Right atrium auricular region (tissue), 2 donors: ENCODE measurements at regions not wholly inside any gene's neighbourhood (a gene's known extent, or its start where the extent isn't known, plus 50 kb on each side); places are given as distances from the start of the nearest gene placed in this dataset.

ENCODE experiments used
- DNase-seq: peaks from one replicate; pipeline ENCODE4 v3.0.0-alpha.2; 2019; ENCODE audit warnings: low spot score
- H3K27ac ChIP-seq, 2 donors: fragments of 200-600 bp; sonication (generic); 1 replicate in 1 of 2; 2 replicates in 1 of 2; pipeline ENCODE4 v1.5.1; 2016 to 2019
- H3K27me3 ChIP-seq, 2 donors: fragments of 200-600 bp; sonication (generic); one replicate each; pipeline versions ENCODE4 v1.5.1 to v1.6.0; 2017 to 2019
- H3K36me3 ChIP-seq: fragments of 200-600 bp; sonication (generic); one replicate; pipeline ENCODE4 v1.5.1; 2016
- H3K4me1 ChIP-seq, 2 donors: fragments of 200-600 bp; sonication (generic); one replicate each; pipeline versions ENCODE4 v1.5.1 to v1.6.0; 2017 to 2019
- H3K4me3 ChIP-seq, 2 donors: fragments of 200-600 bp; sonication (generic); 1 replicate in 1 of 2; 2 replicates in 1 of 2; pipeline ENCODE4 v1.5.1; 2017 to 2019; ENCODE audit warnings: mild to moderate bottlenecking in 1 of 2, moderate library complexity in 1 of 2
- H3K9me3 ChIP-seq, 2 donors: fragments of 200-600 bp; sonication (generic); one replicate each; pipeline ENCODE4 v1.5.1; 2019
- TF ChIP-seq, protein P1 (sequence below), 2 donors: fragments of 200-600 bp; sonication (generic); IDR thresholded peaks; one replicate each; pipeline ENCODE4 v1.5.1; 2019; ENCODE audit warnings: antibody characterized with exemption in 2 of 2

DNA sequence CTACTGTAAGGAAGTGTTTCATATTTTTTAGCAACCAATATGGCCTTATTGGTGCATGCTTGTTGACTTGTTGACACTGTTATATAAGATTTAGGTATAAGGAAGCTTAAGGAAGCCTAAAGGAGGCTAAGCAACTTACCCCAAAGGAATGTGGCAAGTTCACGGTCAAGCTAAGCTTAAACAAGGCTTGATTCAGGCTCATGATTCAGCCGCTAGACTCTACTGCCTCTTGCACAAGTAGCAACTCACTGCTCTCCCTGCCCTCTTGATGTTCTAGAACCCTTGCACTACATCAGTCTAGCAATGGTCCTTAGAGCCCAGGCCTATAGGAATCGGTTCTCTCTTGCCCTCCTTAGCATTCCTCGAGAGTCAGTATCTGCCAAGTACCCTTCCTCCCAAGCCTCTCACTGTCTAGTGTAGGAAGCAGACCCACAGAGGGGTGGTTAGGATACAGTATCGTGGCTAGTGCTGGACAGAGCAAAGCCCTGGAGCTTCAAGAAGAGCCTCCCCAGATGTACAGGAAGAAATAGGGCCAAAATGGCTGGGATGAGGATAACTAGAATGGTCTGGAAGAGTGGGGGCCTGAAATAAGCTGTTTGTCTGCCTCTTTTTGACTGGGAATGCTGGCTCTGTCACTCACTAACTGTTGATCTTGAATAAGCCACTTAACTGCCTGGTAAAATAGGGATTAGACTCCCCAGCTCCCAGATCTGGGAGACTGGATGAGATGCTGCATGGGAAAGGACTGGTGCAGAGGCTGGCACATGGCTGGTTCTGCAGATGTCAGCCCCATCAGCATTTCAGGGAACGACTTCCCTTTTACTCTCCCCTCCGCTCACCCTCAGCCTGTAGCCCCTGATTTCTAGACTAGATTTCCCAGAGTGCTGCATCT lies 122.2 kb downstream of the NAV1 start:
- H3K36me3 ChIP-seq, result no peaks in the 10 kb centered on the region
- TF ChIP-seq, protein P1, sequence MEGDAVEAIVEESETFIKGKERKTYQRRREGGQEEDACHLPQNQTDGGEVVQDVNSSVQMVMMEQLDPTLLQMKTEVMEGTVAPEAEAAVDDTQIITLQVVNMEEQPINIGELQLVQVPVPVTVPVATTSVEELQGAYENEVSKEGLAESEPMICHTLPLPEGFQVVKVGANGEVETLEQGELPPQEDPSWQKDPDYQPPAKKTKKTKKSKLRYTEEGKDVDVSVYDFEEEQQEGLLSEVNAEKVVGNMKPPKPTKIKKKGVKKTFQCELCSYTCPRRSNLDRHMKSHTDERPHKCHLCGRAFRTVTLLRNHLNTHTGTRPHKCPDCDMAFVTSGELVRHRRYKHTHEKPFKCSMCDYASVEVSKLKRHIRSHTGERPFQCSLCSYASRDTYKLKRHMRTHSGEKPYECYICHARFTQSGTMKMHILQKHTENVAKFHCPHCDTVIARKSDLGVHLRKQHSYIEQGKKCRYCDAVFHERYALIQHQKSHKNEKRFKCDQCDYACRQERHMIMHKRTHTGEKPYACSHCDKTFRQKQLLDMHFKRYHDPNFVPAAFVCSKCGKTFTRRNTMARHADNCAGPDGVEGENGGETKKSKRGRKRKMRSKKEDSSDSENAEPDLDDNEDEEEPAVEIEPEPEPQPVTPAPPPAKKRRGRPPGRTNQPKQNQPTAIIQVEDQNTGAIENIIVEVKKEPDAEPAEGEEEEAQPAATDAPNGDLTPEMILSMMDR (IDR thresholded peaks at IDR 0.05), result no peak
- no peak for DNase-seq
- H3K9me3 ChIP-seq, result no peaks in the 10 kb centered on the region
- H3K27me3 ChIP-seq, result no peaks in the 10 kb centered on the region
- no peak overlapping the region for H3K4me3 ChIP-seq
- peaks cover 0 to 35% of the 10 kb centered on the region in 2 donors for H3K4me1 ChIP-seq
- no peak overlapping the region for H3K27ac ChIP-seq

DNA sequence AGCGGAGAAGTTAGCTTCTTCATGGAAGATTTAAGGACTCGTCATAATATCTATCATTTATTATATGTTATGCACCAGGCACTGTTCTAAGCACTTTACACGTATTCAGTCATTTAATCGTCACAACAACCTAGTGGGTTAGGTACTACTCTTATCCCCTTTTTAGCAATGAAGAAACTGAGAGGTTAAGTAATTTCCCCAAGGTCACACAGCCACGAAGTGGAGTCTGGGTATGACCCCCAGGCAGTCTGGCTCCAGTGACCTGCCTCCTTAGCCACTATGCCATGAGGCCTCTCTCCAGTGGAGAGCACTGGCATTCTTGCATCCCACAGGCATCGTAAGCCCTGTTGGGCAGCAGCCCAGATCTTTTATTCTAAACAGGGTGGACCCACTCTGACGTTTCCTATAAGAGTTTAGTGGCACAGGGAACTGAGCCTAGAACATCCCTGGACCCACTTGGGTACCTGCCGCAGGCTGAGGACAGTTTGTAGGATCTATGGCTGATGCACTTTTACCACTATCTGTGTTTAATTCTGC lies 123.0 kb downstream of the NAV1 start:
- Histone ChIP-seq H3K4me1 (peaks cover 0 to 28% of the 10 kb centered on the region in 2 donors), H3K9me3 (no peaks in the 10 kb centered on the region), H3K36me3 (no peaks in the 10 kb centered on the region), H3K4me3 (no peak overlapping the region), H3K27ac (no peak overlapping the region), H3K27me3 (no peaks in the 10 kb centered on the region)
- TF ChIP-seq, protein P1 (IDR thresholded peaks at IDR 0.05), result no peak
- no peak for DNase-seq

DNA sequence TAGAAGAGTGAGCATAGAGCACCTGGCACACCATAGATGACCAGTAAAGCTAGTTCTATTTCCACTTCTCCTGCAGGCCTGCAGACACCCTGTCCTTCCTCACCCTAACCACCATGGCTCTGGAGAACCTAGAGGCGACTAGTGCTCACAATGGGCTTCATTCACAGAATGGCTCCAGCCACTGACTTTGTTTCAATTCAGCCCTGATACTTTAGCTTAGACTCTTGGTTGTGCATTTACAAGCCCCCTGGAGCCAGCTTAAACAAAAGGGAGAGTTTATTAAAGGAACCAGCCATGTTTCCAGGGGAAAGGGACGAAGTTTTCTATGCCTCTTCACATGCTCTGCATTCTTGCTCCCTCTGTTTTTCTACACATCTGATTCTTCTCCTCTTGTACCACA lies 123.7 kb downstream of the NAV1 start:
- Histone ChIP-seq H3K36me3 (no peaks in the 10 kb centered on the region), H3K4me1 (peaks cover 0 to 24% of the 10 kb centered on the region in 2 donors), H3K9me3 (no peaks in the 10 kb centered on the region), H3K4me3 (no peak overlapping the region), H3K27ac (no peak overlapping the region), H3K27me3 (no peaks in the 10 kb centered on the region)
- DNase-seq, result no peak
- TF ChIP-seq, protein P1 (IDR thresholded peaks at IDR 0.05), result no peak

DNA sequence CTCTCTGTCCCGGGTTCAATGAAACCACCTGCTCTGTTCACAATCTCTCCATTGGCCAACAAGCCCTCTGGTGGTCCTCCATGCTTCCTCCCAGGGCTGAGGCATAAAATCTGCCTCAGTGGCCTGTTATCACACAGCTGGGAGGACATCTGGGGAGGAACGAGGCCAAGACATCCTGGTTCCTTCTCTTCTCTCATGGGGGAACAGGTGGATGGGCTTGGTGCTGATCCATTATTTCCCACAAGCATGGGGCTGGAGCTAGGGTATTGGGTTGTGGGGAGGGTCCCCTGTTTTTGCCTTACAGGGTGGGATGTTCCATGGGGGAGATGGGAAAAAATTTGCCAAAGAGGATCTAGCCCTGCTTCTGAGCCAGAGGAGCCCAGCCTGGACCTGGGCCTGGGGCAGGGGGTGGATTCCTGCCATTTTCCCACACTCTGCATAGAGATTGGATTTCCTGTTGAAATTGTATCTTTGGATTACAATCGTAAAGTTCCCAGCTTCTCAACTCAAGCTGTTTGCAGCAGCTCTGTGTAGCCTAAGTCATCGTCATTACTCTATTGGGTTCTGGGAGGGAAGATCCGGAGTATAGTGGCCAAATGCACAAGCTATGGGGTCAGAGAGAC lies 124.7 kb downstream of the NAV1 start:
- H3K9me3 ChIP-seq, result no peaks in the 10 kb centered on the region
- H3K27ac ChIP-seq, result no peak overlapping the region
- peaks cover 0 to 24% of the 10 kb centered on the region in 2 donors for H3K4me1 ChIP-seq
- no peaks in the 10 kb centered on the region for H3K27me3 ChIP-seq
- H3K4me3 ChIP-seq, result no peak overlapping the region
- TF ChIP-seq, protein P1 (IDR thresholded peaks at IDR 0.05), result no peak
- no peak for DNase-seq
- no peaks in the 10 kb centered on the region for H3K36me3 ChIP-seq

DNA sequence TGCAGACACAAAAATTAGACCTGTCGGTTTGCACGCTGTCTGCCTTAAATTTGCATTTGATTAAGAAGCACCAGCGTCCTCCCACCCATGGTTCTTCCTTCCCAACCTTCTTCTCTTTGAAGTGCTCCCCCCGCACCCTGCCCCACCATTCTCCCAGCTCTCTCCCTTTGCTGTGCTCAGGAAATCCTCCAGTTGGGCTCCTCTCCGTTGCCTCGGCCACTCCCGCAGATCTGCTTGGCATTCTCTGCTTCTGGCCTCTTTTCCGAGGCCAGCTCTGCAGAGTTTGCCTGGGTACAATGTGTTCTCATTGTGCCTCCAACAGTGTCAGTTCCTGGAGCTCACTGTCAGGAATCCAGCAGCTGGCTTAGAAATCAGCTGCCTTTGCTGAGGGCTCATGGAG lies 126.1 kb downstream of the NAV1 start:
- Histone ChIP-seq H3K27ac (no peak overlapping the region), H3K4me1 (peaks cover 0 to 17% of the 10 kb centered on the region in 2 donors), H3K9me3 (no peaks in the 10 kb centered on the region), H3K4me3 (no peak overlapping the region), H3K27me3 (no peaks in the 10 kb centered on the region), H3K36me3 (no peaks in the 10 kb centered on the region)
- DNase-seq, result no peak
- TF ChIP-seq, protein P1 (IDR thresholded peaks at IDR 0.05), result no peak
